Pancreas (tissue), 10 donors: ENCODE measurements at regions not wholly inside any gene's neighbourhood (a gene's known extent, or its start where the extent isn't known, plus 50 kb on each side); places are given as distances from the start of the nearest gene placed in this dataset.

Source experiments
- ATAC-seq, 4 donors: fragments of 200-7000 bp; cut with Tn5 transposase; one replicate each; pipeline versions ENCODE4 v1.8.0 to v1.9.1; 2020; ENCODE audit warnings: mild to moderate bottlenecking in 4 of 4, moderate library complexity in 4 of 4
- DNase-seq, 6 donors: peaks; one replicate each; pipeline ENCODE4 v3.0.0-alpha.2; 2020
- FAIRE-seq: peaks from 2 replicates; lab custom pipeline; 2012; peaks lifted over from hg19 to GRCh38; lab: Jason Lieb, UNC
- H3K27ac ChIP-seq, 4 donors: fragments of 200-600 bp; sonication (generic); 1 replicate in 3 of 4; 2 replicates in 1 of 4; pipeline versions ENCODE4 v1.5.0 to v1.8.0; 2020
- H3K27me3 ChIP-seq, 4 donors: fragments of 200-600 bp; one replicate each; pipeline ENCODE4 v1.8.0; 2021
- H3K36me3 ChIP-seq, 3 donors: fragments of 200-600 bp; sonication (generic) in 1 of 3; one replicate each; pipeline versions ENCODE4 v1.5.0 to v1.8.0; 2020 to 2021
- H3K4me1 ChIP-seq, 3 donors: fragments of 200-600 bp; one replicate each; pipeline ENCODE4 v1.8.0; 2021
- H3K4me3 ChIP-seq, 4 donors: fragments of 200-600 bp; sonication (generic) in 2 of 4; one replicate each; pipeline versions ENCODE4 v1.5.0 to v1.8.0; 2020 to 2021
- H3K9me3 ChIP-seq, 4 donors: fragments of 200-600 bp; one replicate each; pipeline ENCODE4 v1.8.0; 2021
- CTCF ChIP-seq, 4 donors: fragments of 200-600 bp; sonication (generic) in 3 of 4; IDR thresholded peaks; one replicate each; pipeline versions ENCODE4 v1.5.0 to v1.8.0; 2021; ENCODE audit warnings: antibody characterized with exemption in 4 of 4
- WGBS, 2 donors: extraction: QIAGEN DNeasy Blood & Tissue Kit; methylation state at CpG; one replicate each; pipeline ENCODE4 v1.1.7; 2013; 5-methylcytosine and 5-hydroxymethylcytosine counted together
- intact Hi-C, 3 donors: fragments of 100-400 bp; cut with DNase I; formaldehyde crosslinking; loops; one replicate each; pipeline versions ENCODE4 v1.11.1 to v1.14.2; 2022
- donor health status: healthy with polysubstance abuse.
- donor health status: DM: no; HTN: no; CAD: no; lungs with moderate emphysema.
- donor health status: DM: no; HTN: no; CAD: no.
- donor health status: control.
- donor health status: control.
- donor health status: Bipolar disorder and iron deficiency.
- donor health status: DM: yes; HTN: yes; CAD: no.
- donor health status: DM: no; HTN: no; CAD: no.
- donor health status: DM: no; HTN: no; CAD: no.
- donor health status: DM: yes; HTN: yes; CAD: no.

GRCh38 chr20:19866070-19866469 is 108.0 kb downstream of the RIN2 start:
- Histone ChIP-seq H3K9me3 (no peaks in the 10 kb centered on the region), H3K27ac (no peak overlapping the region), H3K36me3 (no peaks in the 10 kb centered on the region), H3K27me3 (no peaks in the 10 kb centered on the region), H3K4me3 (no peak overlapping the region), H3K4me1 (no peaks in the 10 kb centered on the region)
- no peak for TF ChIP-seq CTCF (IDR thresholded peaks at IDR 0.05)
- FAIRE-seq: no peak
- intact Hi-C loops: no loop called here
- no peak for DNase-seq
- ATAC-seq: no peak

GRCh38 chr20:19867074-19867473 is 109.0 kb downstream of the RIN2 start:
- ATAC-seq: no peak
- WGBS, 2 donors: 92 to 96% methylated on average over 2 of the region's 2 CpGs

GRCh38 chr20:19867940-19868371 is 109.9 kb downstream of the RIN2 start:
- H3K4me3 ChIP-seq: no peak overlapping the region
- DNase-seq: peak in 1 of 6 donors; percentile 26
- H3K36me3 ChIP-seq: no peaks in the 10 kb centered on the region
- ATAC-seq: peak in 2 of 4 donors; percentile 73 to 74
- FAIRE-seq: no peak
- no peaks in the 10 kb centered on the region for H3K27me3 ChIP-seq
- no peaks in the 10 kb centered on the region for H3K4me1 ChIP-seq
- no peak for TF ChIP-seq CTCF (IDR thresholded peaks at IDR 0.05)
- H3K9me3 ChIP-seq: no peaks in the 10 kb centered on the region
- WGBS, 2 donors: 90 to 97% methylated on average over 13 of the region's 13 CpGs
- intact Hi-C loops: no loop called here
- no peak overlapping the region for H3K27ac ChIP-seq

More at GRCh38 chr20:19867074-19867473, 109.0 kb downstream of the RIN2 start:
- no peak for DNase-seq
- H3K4me1 ChIP-seq: no peaks in the 10 kb centered on the region
- no peak for FAIRE-seq
- TF ChIP-seq CTCF (IDR thresholded peaks at IDR 0.05): no peak
- no peaks in the 10 kb centered on the region for H3K27me3 ChIP-seq
- no peak overlapping the region for H3K4me3 ChIP-seq
- no peaks in the 10 kb centered on the region for H3K9me3 ChIP-seq
- intact Hi-C loops: no loop called here
- no peaks in the 10 kb centered on the region for H3K36me3 ChIP-seq
- H3K27ac ChIP-seq: no peak overlapping the region

- Histone ChIP-seq H3K27ac (peak overlapping the region in 1 of 4 donors; percentile 21), H3K36me3 (no peaks in the 10 kb centered on the region), H3K9me3 (no peaks in the 10 kb centered on the region), H3K27me3 (no peaks in the 10 kb centered on the region), H3K4me1 (no peaks in the 10 kb centered on the region), H3K4me3 (no peak overlapping the region)
- no peak for DNase-seq
- peak in 1 of 4 donors; percentile 33 for ATAC-seq
- no peak for TF ChIP-seq CTCF (IDR thresholded peaks at IDR 0.05)
- 91 to 94% methylated on average over 6 of the region's 6 CpGs for WGBS, 2 donors
- intact Hi-C loops: no loop called here
- no peak for FAIRE-seq
Observed at GRCh38 chr20:19868441-19868840, 110.4 kb downstream of the RIN2 start.

- Histone ChIP-seq H3K9me3 (no peaks in the 10 kb centered on the region), H3K36me3 (no peaks in the 10 kb centered on the region), H3K4me3 (no peak overlapping the region), H3K4me1 (no peaks in the 10 kb centered on the region), H3K27me3 (no peaks in the 10 kb centered on the region), H3K27ac (no peak overlapping the region)
- ATAC-seq (no peak), DNase-seq (no peak), FAIRE-seq (no peak)
- WGBS, 2 donors: 70 to 87% methylated on average over 3 of the region's 3 CpGs
- intact Hi-C loops: no loop called here
- TF ChIP-seq CTCF (IDR thresholded peaks at IDR 0.05): no peak
Observed at GRCh38 chr20:19872001-19872400, 113.9 kb downstream of the RIN2 start.
